ENCODE measurements at regions not wholly inside any gene's neighbourhood (a gene's known extent, or its start where the extent isn't known, plus 50 kb on each side); places are given as distances from the start of the nearest gene placed in this dataset.

GRCh38 chr1:193771596-193771995 is 585.2 kb upstream of the B3GALT2 start:
- H3K36me3 ChIP-seq (ENCODE audit: control insufficient read depth in 1 of 2, insufficient read depth in 2 of 2, low read length in 2 of 2) = no peaks in the 10 kb centered on the region
- H3K4me3 ChIP-seq (ENCODE audit: low read depth in 1 of 2, low read length in 2 of 2) = no peak overlapping the region
- no peaks in the 10 kb centered on the region for H3K27me3 ChIP-seq (ENCODE audit: low read depth, low read length)
- no peaks in the 10 kb centered on the region for H3K4me1 ChIP-seq (ENCODE audit: control insufficient read depth in 1 of 2, insufficient read depth in 2 of 2, low read length in 2 of 2)
- H3K27ac ChIP-seq (ENCODE audit: low read length) = no peak overlapping the region
- no peaks in the 10 kb centered on the region for H3K9me3 ChIP-seq (ENCODE audit: control insufficient read depth in 1 of 2, low read length in 2 of 2)

GRCh38 chr1:193769651-193770050 is 583.2 kb upstream of the B3GALT2 start:
- Histone ChIP-seq H3K27ac (ENCODE audit: low read length) (no peak overlapping the region), H3K36me3 (ENCODE audit: control insufficient read depth in 1 of 2, insufficient read depth in 2 of 2, low read length in 2 of 2) (no peaks in the 10 kb centered on the region), H3K9me3 (ENCODE audit: control insufficient read depth in 1 of 2, low read length in 2 of 2) (no peaks in the 10 kb centered on the region), H3K4me3 (ENCODE audit: low read depth in 1 of 2, low read length in 2 of 2) (no peak overlapping the region), H3K4me1 (ENCODE audit: control insufficient read depth in 1 of 2, insufficient read depth in 2 of 2, low read length in 2 of 2) (no peaks in the 10 kb centered on the region), H3K27me3 (ENCODE audit: low read depth, low read length) (no peaks in the 10 kb centered on the region)

GRCh38 chr1:193767886-193768285 is 581.5 kb upstream of the B3GALT2 start:
- no peaks in the 10 kb centered on the region for H3K9me3 ChIP-seq (ENCODE audit: control insufficient read depth in 1 of 2, low read length in 2 of 2)
- H3K4me3 ChIP-seq (ENCODE audit: low read depth in 1 of 2, low read length in 2 of 2) = no peak overlapping the region

GRCh38 chr1:193766329-193766728 is 579.9 kb upstream of the B3GALT2 start:
- Histone ChIP-seq H3K36me3 (ENCODE audit: control insufficient read depth in 1 of 2, insufficient read depth in 2 of 2, low read length in 2 of 2) (no peaks in the 10 kb centered on the region), H3K27me3 (ENCODE audit: low read depth, low read length) (no peaks in the 10 kb centered on the region), H3K27ac (ENCODE audit: low read length) (no peak overlapping the region), H3K4me1 (ENCODE audit: control insufficient read depth in 1 of 2, insufficient read depth in 2 of 2, low read length in 2 of 2) (no peaks in the 10 kb centered on the region), H3K9me3 (ENCODE audit: control insufficient read depth in 1 of 2, low read length in 2 of 2) (no peaks in the 10 kb centered on the region), H3K4me3 (ENCODE audit: low read depth in 1 of 2, low read length in 2 of 2) (no peak overlapping the region)

More at GRCh38 chr1:193767886-193768285, 581.5 kb upstream of the B3GALT2 start:
- Histone ChIP-seq H3K27ac (ENCODE audit: low read length) (no peak overlapping the region), H3K36me3 (ENCODE audit: control insufficient read depth in 1 of 2, insufficient read depth in 2 of 2, low read length in 2 of 2) (no peaks in the 10 kb centered on the region), H3K27me3 (ENCODE audit: low read depth, low read length) (no peaks in the 10 kb centered on the region), H3K4me1 (ENCODE audit: control insufficient read depth in 1 of 2, insufficient read depth in 2 of 2, low read length in 2 of 2) (no peaks in the 10 kb centered on the region)

GRCh38 chr1:193763266-193763665 is 576.9 kb upstream of the B3GALT2 start:
- no peaks in the 10 kb centered on the region for H3K9me3 ChIP-seq (ENCODE audit: control insufficient read depth in 1 of 2, low read length in 2 of 2)
- no peak overlapping the region for H3K27ac ChIP-seq (ENCODE audit: low read length)
- no peak overlapping the region for H3K4me3 ChIP-seq (ENCODE audit: low read depth in 1 of 2, low read length in 2 of 2)
- H3K27me3 ChIP-seq (ENCODE audit: low read depth, low read length) = no peaks in the 10 kb centered on the region
- H3K36me3 ChIP-seq (ENCODE audit: control insufficient read depth in 1 of 2, insufficient read depth in 2 of 2, low read length in 2 of 2) = no peaks in the 10 kb centered on the region
- no peaks in the 10 kb centered on the region for H3K4me1 ChIP-seq (ENCODE audit: control insufficient read depth in 1 of 2, insufficient read depth in 2 of 2, low read length in 2 of 2)

- H3K27ac ChIP-seq (ENCODE audit: low read length) = no peak overlapping the region
- no peaks in the 10 kb centered on the region for H3K27me3 ChIP-seq (ENCODE audit: low read depth, low read length)
- no peaks in the 10 kb centered on the region for H3K9me3 ChIP-seq (ENCODE audit: control insufficient read depth in 1 of 2, low read length in 2 of 2)
- no peak overlapping the region for H3K4me3 ChIP-seq (ENCODE audit: low read depth in 1 of 2, low read length in 2 of 2)
- no peaks in the 10 kb centered on the region for H3K36me3 ChIP-seq (ENCODE audit: control insufficient read depth in 1 of 2, insufficient read depth in 2 of 2, low read length in 2 of 2)
- no peaks in the 10 kb centered on the region for H3K4me1 ChIP-seq (ENCODE audit: control insufficient read depth in 1 of 2, insufficient read depth in 2 of 2, low read length in 2 of 2)
Measured at GRCh38 chr1:193762236-193762635, 575.8 kb upstream of the B3GALT2 start.

- Histone ChIP-seq H3K4me3 (ENCODE audit: low read depth in 1 of 2, low read length in 2 of 2) (no peak overlapping the region), H3K27ac (ENCODE audit: low read length) (no peak overlapping the region), H3K27me3 (ENCODE audit: low read depth, low read length) (no peaks in the 10 kb centered on the region)
Measured at GRCh38 chr1:193755441-193755840, 569.0 kb upstream of the B3GALT2 start.

GRCh38 chr1:193754732-193755427 is 568.5 kb upstream of the B3GALT2 start:
- no peak overlapping the region for H3K4me3 ChIP-seq (ENCODE audit: low read depth in 1 of 2, low read length in 2 of 2)
- H3K27me3 ChIP-seq (ENCODE audit: low read depth, low read length) = no peaks in the 10 kb centered on the region
- H3K36me3 ChIP-seq (ENCODE audit: control insufficient read depth in 1 of 2, insufficient read depth in 2 of 2, low read length in 2 of 2) = no peaks in the 10 kb centered on the region
- no peaks in the 10 kb centered on the region for H3K4me1 ChIP-seq (ENCODE audit: control insufficient read depth in 1 of 2, insufficient read depth in 2 of 2, low read length in 2 of 2)
- H3K27ac ChIP-seq (ENCODE audit: low read length) = no peak overlapping the region
- H3K9me3 ChIP-seq (ENCODE audit: control insufficient read depth in 1 of 2, low read length in 2 of 2) = no peaks in the 10 kb centered on the region

More at GRCh38 chr1:193755441-193755840, 569.0 kb upstream of the B3GALT2 start:
- H3K36me3 ChIP-seq (ENCODE audit: control insufficient read depth in 1 of 2, insufficient read depth in 2 of 2, low read length in 2 of 2) = no peaks in the 10 kb centered on the region
- no peaks in the 10 kb centered on the region for H3K4me1 ChIP-seq (ENCODE audit: control insufficient read depth in 1 of 2, insufficient read depth in 2 of 2, low read length in 2 of 2)
- H3K9me3 ChIP-seq (ENCODE audit: control insufficient read depth in 1 of 2, low read length in 2 of 2) = no peaks in the 10 kb centered on the region

- Histone ChIP-seq H3K9me3 (ENCODE audit: control insufficient read depth in 1 of 2, low read length in 2 of 2) (no peaks in the 10 kb centered on the region), H3K27me3 (ENCODE audit: low read depth, low read length) (no peaks in the 10 kb centered on the region), H3K27ac (ENCODE audit: low read length) (no peak overlapping the region), H3K4me1 (ENCODE audit: control insufficient read depth in 1 of 2, insufficient read depth in 2 of 2, low read length in 2 of 2) (no peaks in the 10 kb centered on the region), H3K36me3 (ENCODE audit: control insufficient read depth in 1 of 2, insufficient read depth in 2 of 2, low read length in 2 of 2) (no peaks in the 10 kb centered on the region), H3K4me3 (ENCODE audit: low read depth in 1 of 2, low read length in 2 of 2) (no peak overlapping the region)
Measured at GRCh38 chr1:193754151-193754550, 567.7 kb upstream of the B3GALT2 start.

GRCh38 chr1:193753038-193753756 is 566.8 kb upstream of the B3GALT2 start:
- no peaks in the 10 kb centered on the region for H3K36me3 ChIP-seq (ENCODE audit: control insufficient read depth in 1 of 2, insufficient read depth in 2 of 2, low read length in 2 of 2)
- no peak overlapping the region for H3K4me3 ChIP-seq (ENCODE audit: low read depth in 1 of 2, low read length in 2 of 2)
- no peaks in the 10 kb centered on the region for H3K4me1 ChIP-seq (ENCODE audit: control insufficient read depth in 1 of 2, insufficient read depth in 2 of 2, low read length in 2 of 2)
- no peak overlapping the region for H3K27ac ChIP-seq (ENCODE audit: low read length)
- H3K27me3 ChIP-seq (ENCODE audit: low read depth, low read length) = no peaks in the 10 kb centered on the region
- H3K9me3 ChIP-seq (ENCODE audit: control insufficient read depth in 1 of 2, low read length in 2 of 2) = no peaks in the 10 kb centered on the region

GRCh38 chr1:193749868-193750267 is 563.5 kb upstream of the B3GALT2 start:
- Histone ChIP-seq H3K27me3 (ENCODE audit: low read depth, low read length) (no peaks in the 10 kb centered on the region), H3K4me3 (ENCODE audit: low read depth in 1 of 2, low read length in 2 of 2) (no peak overlapping the region), H3K36me3 (ENCODE audit: control insufficient read depth in 1 of 2, insufficient read depth in 2 of 2, low read length in 2 of 2) (no peaks in the 10 kb centered on the region), H3K9me3 (ENCODE audit: control insufficient read depth in 1 of 2, low read length in 2 of 2) (no peaks in the 10 kb centered on the region), H3K27ac (ENCODE audit: low read length) (no peak overlapping the region), H3K4me1 (ENCODE audit: control insufficient read depth in 1 of 2, insufficient read depth in 2 of 2, low read length in 2 of 2) (no peaks in the 10 kb centered on the region)
